CD4-positive, alpha-beta T cell treated with Interleukin-15 for 1 hour (primary cell): ENCODE measurements at regions not wholly inside any gene's neighbourhood (a gene's known extent, or its start where the extent isn't known, plus 50 kb on each side); places are given as distances from the start of the nearest gene placed in this dataset.
"Not testable (repeated sequence)": the region's sequence is repeated elsewhere in the genome, so short reads cannot be mapped to it uniquely, and the experiment has no call there.

Experiments
- DNase-seq: peaks from one replicate; pipeline ENCODE4 v3.0.0-alpha.2; 2020

- DNase-seq, result no peak
Observed at GRCh38 chr18:51463483-51464136, 266.1 kb upstream of the MEX3C start.

- DNase-seq, result no peak
Observed at GRCh38 chr18:51478908-51479307, 281.4 kb upstream of the MEX3C start.

- DNase-seq, result no peak
Observed at GRCh38 chr18:51479736-51480135, 282.3 kb upstream of the MEX3C start.

DNA sequence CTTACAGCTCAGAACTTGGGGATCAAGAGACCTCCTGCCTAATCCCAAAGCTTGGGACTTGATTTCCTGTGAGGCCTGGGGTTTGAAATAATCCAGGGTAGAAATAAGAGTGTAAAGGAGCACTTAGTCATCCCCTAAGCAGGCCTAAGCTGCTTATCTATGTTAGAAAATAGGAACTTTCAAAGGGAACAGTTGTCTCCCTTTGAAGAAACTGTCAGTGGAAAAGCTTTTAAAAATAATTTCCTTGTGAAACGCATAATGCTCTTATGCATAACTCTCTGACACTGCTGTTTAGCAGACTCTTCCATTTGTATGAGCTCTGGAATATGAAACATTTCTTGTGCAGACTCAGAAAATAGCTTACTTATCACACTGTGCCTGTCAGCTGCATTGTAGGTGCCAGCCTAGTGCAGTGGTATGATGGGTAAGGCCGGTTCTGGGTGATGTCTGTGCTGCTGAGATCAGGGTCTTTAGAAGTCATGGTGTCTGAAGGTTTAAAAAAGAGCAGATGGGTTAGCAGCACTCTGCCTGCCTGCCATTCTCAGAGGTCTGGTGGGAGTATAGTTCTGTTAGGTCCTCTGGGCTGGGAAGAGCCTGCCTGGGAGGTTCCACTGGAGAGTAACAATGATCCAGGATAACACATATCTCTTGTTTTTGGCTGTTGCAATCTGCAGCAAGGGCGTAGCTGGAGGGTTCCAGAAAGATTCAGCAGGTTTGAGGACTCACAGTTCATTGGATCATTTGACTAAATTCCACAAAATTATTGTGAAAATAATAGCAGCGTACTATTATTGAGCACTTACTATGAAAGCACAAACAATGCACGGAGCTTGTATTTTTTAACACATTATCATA, 283.2 kb upstream of the MEX3C start:
- no peak for DNase-seq

- DNase-seq, result no peak
Observed at GRCh38 chr18:51486735-51487366, 289.4 kb upstream of the MEX3C start.

DNA sequence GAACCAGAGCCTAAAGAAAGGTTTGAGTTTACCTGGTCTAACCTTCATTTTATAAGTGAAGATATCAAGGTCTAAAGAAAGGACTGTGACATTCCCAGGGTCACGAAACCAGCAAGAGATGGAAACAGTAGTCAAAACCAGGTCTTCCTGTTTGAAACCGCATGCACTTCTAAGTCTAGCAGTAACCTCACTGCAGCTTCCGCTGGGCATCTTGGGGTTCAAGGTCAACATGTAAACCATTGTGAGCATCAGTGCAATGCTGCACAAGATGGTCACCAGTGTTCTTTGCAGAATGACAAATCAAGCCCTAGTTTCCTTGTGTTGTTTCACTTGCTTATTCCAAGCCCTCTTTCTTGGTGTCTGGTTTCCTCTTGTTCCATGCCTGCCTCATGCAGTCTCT, 292.9 kb upstream of the MEX3C start:
- DNase-seq, result no peak

- no peak for DNase-seq
Observed at GRCh38 chr18:51490860-51491259, 293.4 kb upstream of the MEX3C start.

DNA sequence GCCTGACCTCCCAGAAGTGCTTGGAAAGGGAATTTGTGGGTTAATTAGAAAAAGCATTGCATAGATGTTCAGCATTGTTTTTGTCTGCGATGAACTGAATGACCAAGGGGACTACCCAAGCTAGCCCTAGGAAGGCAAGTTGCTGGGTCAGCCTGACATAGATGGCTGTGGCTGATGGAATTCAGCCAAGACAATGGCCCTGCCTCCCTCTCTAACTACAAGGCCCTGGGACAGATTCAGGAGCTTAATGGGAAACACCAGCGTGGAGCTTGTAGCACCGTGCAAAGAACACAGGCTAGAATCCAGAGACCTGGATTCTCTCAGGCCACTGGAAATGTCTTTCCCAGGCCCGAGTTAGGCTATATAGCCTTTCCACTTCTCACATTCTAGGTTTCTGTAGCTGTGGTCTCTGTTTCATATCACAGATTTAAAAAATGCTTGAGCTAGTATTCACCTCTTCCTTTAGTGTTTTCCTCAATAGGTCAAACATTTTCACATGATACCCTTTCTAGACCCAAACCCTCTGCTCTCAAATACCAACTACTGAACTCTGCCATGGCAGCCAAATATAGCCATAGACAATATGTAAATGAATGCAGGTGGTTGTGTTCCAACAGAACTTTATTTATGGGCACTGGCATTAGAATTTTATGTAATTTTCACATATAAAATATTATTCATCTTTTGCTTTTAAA, 294.3 kb upstream of the MEX3C start:
- DNase-seq, result no peak

DNA sequence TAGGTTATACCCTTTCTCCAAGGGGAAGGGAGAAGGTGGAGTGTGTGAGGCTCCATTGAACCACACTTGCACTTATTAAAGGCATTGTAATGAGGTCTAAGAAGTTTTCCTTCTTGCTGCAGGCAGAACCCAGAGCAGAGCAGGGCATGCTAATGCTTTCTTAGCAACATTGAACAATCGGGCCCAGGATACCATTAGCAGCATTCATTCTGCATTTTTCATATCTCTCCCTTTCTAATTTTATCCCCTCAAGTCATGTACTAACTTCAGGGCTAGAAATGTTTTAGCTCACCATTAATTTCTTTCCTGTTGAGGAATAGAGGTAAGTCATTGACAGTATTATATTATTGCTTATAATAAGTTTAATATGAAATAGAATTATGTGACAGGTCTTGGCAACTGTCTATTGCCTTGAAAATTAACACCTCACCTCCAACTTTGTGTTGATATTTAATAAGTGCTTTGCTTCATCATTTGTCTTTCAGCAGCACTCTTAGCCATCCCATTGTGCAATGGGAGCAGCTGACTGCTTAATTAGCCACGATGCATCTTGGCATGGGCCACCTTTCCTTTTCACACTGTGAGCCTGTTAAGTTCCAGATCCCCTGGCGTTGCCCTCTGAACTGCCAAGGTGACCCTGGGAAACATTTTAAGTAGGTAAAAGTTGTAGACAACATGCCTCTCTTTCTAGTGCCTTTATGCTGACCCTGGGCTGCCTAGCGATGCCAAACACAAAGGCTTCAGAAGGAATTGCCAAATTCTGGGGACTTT, 300.8 kb upstream of the MEX3C start:
- DNase-seq, result no peak

DNA sequence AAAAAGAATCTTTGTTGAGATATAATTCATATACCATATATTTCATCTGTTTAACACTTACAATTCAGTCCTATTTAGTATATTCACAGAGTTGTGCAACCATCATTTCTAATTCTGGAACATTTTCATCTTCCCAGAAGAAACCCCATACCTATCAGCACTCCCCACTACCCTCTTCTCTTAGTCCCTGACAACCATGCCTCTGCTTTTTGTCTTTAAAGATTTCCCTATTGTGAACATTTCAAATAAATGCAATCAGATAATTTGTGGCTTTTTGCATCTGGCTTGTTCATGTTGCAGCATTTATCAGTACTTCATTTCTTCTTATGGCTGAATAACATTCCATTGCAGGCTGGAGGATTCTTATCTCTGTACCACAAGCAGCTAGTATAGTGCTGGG, 305.9 kb upstream of the MEX3C start:
- DNase-seq, result no peak

DNA sequence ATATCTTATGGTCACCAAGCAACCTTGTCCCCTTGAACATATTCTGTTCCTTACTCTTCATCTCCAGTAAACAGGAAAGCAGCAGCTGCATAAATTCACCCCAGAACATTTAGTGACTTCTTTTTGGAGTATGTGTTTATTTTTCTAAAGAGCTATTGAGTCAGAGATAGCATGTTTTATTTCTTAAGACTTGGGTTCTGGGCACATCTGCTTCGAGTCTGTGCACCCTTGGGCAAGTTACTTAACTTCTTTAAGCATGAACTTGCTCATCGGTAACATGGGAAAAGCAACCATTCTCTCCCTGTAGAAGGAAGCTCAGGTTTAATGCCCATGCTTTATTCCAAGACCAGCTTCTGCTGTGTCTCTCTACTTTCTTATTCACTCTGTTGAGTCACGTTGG, 309.3 kb upstream of the MEX3C start:
- no peak for DNase-seq

- DNase-seq, result not testable (repeated sequence)
Observed at GRCh38 chr18:51508410-51508809, 310.9 kb upstream of the MEX3C start.

- no peak for DNase-seq
Observed at GRCh38 chr18:51510020-51510419, 312.5 kb upstream of the MEX3C start.

DNA sequence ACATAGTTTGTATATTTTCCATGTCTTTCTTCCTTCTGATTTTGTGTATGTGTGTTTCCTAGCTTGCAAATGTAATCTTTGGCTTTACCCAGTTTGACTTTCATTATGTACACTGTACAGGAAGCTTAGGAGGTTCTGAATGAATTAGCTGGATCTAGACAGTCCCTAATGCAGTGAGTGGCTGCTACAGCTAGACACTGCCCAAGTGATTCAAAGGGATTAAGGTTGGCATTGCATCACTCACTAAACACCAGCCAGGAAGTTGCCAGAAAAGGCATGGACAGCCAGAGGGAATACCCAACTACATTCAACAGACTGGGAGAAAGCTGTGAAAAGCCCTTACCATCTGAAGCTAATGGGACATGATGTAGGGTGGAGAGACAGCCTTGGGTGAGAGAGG, 316.0 kb upstream of the MEX3C start:
- DNase-seq, result no peak

GRCh38 chr18:51514128-51514527, 316.6 kb upstream of the MEX3C start:
- no peak for DNase-seq

GRCh38 chr18:51516478-51517038, 319.1 kb upstream of the MEX3C start:
- DNase-seq, result no peak

- DNase-seq, result no peak
Observed at GRCh38 chr18:51519571-51519970, 322.1 kb upstream of the MEX3C start.

DNA sequence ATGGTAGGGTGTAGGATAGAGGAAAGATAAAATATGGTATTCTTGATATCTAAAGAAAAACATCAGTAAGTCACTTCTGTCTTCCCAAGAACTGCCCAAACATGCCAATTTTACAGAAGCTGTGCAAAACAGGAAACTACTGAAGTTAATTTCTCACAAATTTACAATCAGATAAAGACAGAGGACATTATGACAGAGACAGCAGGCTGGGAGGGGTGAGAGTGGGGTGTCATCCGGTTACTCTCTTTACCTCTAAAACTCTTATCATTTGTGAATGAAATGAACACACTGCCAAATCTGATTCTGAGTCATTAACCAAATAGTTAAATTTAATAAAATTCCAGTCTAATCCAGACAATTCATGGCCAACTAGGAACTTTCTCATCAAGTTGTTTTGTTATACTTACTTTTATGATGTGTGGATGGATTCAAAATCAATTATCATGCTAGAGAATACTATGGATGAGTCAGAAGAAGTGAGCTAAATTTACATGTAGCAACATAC, 323.2 kb upstream of the MEX3C start:
- no peak for DNase-seq

GRCh38 chr18:51522338-51522737, 324.9 kb upstream of the MEX3C start:
- DNase-seq, result no peak

DNA sequence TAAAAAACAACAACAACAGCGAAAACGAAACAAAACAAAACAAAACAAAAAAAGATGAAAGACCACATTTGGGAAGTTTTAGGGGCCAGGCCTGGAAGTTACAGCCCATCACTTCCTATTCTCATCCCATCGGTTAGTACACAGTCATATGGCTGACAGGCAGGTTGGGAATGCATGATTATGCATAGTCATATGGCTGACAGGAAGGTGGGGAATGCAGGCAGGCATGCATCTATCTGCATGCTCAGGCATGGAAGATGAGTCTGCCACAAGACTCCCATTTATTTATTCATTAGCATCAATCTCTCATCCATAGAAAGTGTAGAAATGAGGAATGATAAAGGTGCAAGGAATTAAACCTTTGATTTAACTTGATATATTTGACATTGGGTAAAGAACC, 325.3 kb upstream of the MEX3C start:
- no peak for DNase-seq

DNA sequence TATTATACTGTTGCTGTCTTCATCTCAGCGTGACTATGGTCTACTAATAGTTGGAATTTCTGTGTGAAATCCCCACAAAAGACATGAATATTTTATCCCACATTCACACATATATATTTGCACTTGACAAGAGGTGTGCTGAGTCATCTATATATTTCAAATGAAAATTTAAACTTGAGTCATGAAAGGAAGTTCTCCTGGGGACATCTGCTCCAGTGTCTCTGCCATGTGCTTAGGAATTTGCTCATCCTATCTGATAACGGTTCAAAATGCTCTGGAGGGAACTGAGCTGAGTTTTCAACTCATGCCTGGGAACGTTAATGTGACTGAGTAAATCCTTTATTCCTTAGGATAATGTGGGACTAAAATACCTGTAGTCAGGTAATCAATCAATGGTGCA, 326.2 kb upstream of the MEX3C start:
- no peak for DNase-seq
